ENCODE measurements at regions not wholly inside any gene's neighbourhood (a gene's known extent, or its start where the extent isn't known, plus 50 kb on each side); places are given as distances from the start of the nearest gene placed in this dataset.

DNA sequence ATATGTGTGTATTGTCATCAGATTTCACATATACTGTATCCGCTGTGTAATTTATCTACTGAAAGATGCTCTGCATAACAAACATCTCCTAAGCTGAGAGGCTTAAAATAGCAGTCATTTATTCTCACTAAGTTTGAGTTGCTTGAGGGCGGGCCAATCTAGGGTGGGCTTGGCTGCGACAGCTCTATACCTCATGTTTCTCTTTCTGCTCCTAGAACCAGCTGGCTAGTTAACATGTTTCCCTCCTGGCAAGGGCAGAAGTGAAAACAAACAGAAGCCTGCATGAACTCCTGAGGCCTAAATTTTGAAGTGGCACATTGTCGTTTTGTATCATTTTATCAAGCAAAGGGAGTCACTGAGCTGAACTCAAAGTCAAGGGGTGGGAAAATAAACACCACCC, 585.0 kb upstream of the VRK2 start:
- Histone ChIP-seq H3K9ac (replicated peaks; ENCODE audit: extremely low read depth, insufficient read depth, low read length) (no peak overlapping the region), H3K27me3 (ENCODE audit: control insufficient read depth in 2 of 2, insufficient read depth in 2 of 2, low read length in 2 of 2) (no peaks in the 10 kb centered on the region), H3K36me3 (ENCODE audit: control insufficient read depth in 2 of 2, extremely low read depth in 1 of 2, insufficient read depth in 2 of 2, low read length in 2 of 2) (no peaks in the 10 kb centered on the region), H2AFZ (ENCODE audit: low read depth, low read length) (no peak overlapping the region), H4K20me1 (replicated peaks; ENCODE audit: control insufficient read depth, extremely low read depth, insufficient read depth, low read length) (no peaks in the 10 kb centered on the region), H3K79me2 (ENCODE audit: control insufficient read depth, insufficient read depth, low read length) (no peaks in the 10 kb centered on the region), H3K9me3 (replicated peaks; ENCODE audit: control insufficient read depth, insufficient read depth, low read length) (no peaks in the 10 kb centered on the region), H3K27ac (ENCODE audit: insufficient read depth, low read depth, low read length) (no peak overlapping the region), H3K4me2 (ENCODE audit: insufficient read depth, low read length) (no peak overlapping the region), H3K4me3 (replicated peaks in 1 of 3; ENCODE audit: insufficient read depth in 1 of 3, low read depth in 1 of 3, low read length in 3 of 3) (no peak overlapping the region), H3K4me1 (ENCODE audit: control insufficient read depth, extremely low read depth, insufficient read depth, low read length) (no peaks in the 10 kb centered on the region), H3K9me1 (replicated peaks; ENCODE audit: control insufficient read depth, extremely low read depth, insufficient read depth, low read length) (no peaks in the 10 kb centered on the region)
- CTCF ChIA-PET: no interaction called here
- POLR2A ChIA-PET: no interaction called here
- no TSS peak for BruUV-seq (replicated peaks)
- FAIRE-seq (no peak), DNase-seq (ENCODE audit: low read depth, low spot score) (no peak)
- intact Hi-C loops (cut with micrococcal nuclease) (no loop called here), dilution Hi-C loops (cut with MboI; ENCODE audit: extremely low pct_ligation_motif_present, low sequenced_read_pairs) (no loop called here)
- no peak for TF ChIP-seq MYC (IDR thresholded peaks at IDR 0.05; ENCODE audit: low read depth, low read length)
- TF ChIP-seq EZH2 (IDR thresholded peaks at IDR 0.05; ENCODE audit: borderline replicate concordance, low read depth, low read length, severe bottlenecking): no peak
- TF ChIP-seq GATA2 (IDR thresholded peaks at IDR 0.05; ENCODE audit: insufficient read depth, insufficient read length, low read depth, low read length): no peak
- no peak for TF ChIP-seq POLR2A (IDR thresholded peaks at IDR 0.05; ENCODE audit: low read depth, low read length)
- TF ChIP-seq, protein P1, sequence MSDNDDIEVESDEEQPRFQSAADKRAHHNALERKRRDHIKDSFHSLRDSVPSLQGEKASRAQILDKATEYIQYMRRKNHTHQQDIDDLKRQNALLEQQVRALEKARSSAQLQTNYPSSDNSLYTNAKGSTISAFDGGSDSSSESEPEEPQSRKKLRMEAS (IDR thresholded peaks at IDR 0.05; ENCODE audit: insufficient read depth, insufficient read length): no peak
- no peak for TF ChIP-seq FOS (IDR thresholded peaks at IDR 0.05; ENCODE audit: borderline replicate concordance, insufficient read depth, low read length)
- no peak for TF ChIP-seq POLR2AphosphoS5 (IDR thresholded peaks at IDR 0.05; ENCODE audit: insufficient read depth, low read depth, low read length)
- TF ChIP-seq, protein P2, sequence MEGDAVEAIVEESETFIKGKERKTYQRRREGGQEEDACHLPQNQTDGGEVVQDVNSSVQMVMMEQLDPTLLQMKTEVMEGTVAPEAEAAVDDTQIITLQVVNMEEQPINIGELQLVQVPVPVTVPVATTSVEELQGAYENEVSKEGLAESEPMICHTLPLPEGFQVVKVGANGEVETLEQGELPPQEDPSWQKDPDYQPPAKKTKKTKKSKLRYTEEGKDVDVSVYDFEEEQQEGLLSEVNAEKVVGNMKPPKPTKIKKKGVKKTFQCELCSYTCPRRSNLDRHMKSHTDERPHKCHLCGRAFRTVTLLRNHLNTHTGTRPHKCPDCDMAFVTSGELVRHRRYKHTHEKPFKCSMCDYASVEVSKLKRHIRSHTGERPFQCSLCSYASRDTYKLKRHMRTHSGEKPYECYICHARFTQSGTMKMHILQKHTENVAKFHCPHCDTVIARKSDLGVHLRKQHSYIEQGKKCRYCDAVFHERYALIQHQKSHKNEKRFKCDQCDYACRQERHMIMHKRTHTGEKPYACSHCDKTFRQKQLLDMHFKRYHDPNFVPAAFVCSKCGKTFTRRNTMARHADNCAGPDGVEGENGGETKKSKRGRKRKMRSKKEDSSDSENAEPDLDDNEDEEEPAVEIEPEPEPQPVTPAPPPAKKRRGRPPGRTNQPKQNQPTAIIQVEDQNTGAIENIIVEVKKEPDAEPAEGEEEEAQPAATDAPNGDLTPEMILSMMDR (IDR thresholded peaks at IDR 0.05; ENCODE audit: extremely low read depth in 1 of 2, insufficient read depth in 1 of 2, low read depth in 1 of 2, low read length in 2 of 2): no peak
- TF ChIP-seq JUN (IDR thresholded peaks at IDR 0.05; ENCODE audit: borderline replicate concordance, insufficient read depth, insufficient read length, low read depth): no peak

Data from endothelial cell of umbilical vein (primary cell).